ENCODE measurements at regions not wholly inside any gene's neighbourhood (a gene's known extent, or its start where the extent isn't known, plus 50 kb on each side); places are given as distances from the start of the nearest gene placed in this dataset.

- TF ChIP-seq CREB1 (IDR thresholded peaks at IDR 0.05) (0 out of 2 replicates have a peak, but pooled peaks have one; percentile 15), CREB1 (CRISPR knock-in tag; IDR thresholded peaks at IDR 0.05) (peak; percentile 19; the same call in 1 of the 2 replicates), BCL6 (CRISPR knock-in tag; IDR thresholded peaks at IDR 0.05) (no peak), POLR2H (tag; IDR thresholded peaks at IDR 0.05; ENCODE audit: low read depth) (no peak), MGA (IDR thresholded peaks at IDR 0.05) (0 out of 2 replicates have a peak, but pooled peaks have one; percentile 37), ZNF551 (CRISPR knock-in tag; IDR thresholded peaks at IDR 0.05) (no peak), BHLHE40 (IDR thresholded peaks at IDR 0.05; ENCODE audit: low read length) (no peak), PKNOX1 (IDR thresholded peaks at IDR 0.05) (peak; percentile 65), MTA3 (IDR thresholded peaks at IDR 0.05; ENCODE audit: borderline replicate concordance) (0 out of 2 replicates have a peak, but pooled peaks have one; percentile 29), DPF2 (IDR thresholded peaks at IDR 0.05) (0 out of 2 replicates have a peak, but pooled peaks have one; percentile 19), CREM (IDR thresholded peaks at IDR 0.05; ENCODE audit: low read depth) (peak; percentile 59), ATF3 (IDR thresholded peaks at IDR 0.05) (peak; percentile 69; the same call in 1 of the 2 replicates), ATF3 (CRISPR knock-in tag; conservative IDR thresholded peaks at IDR 0.05) (no peak), NR2C1 (IDR thresholded peaks at IDR 0.05) (no peak), NR2C1 (tag; IDR thresholded peaks at IDR 0.05) (0 out of 2 replicates have a peak, but pooled peaks have one; percentile 30)
Observed at GRCh38 chr1:38527373-38527966, 332.1 kb downstream of the RRAGC start (continued).

All from K562 (cell line).